Spleen (tissue), 11 donors: ENCODE measurements at regions not wholly inside any gene's neighbourhood (a gene's known extent, or its start where the extent isn't known, plus 50 kb on each side); places are given as distances from the start of the nearest gene placed in this dataset.

Experiments
- DNase-seq: peaks from one replicate; pipeline ENCODE4 v3.0.0-alpha.2; 2020
- H3K27ac ChIP-seq, 8 donors: fragments of 200-600 bp; sonication (generic) in 7 of 8; 1 replicate in 4 of 8; 2 replicates in 4 of 8; pipeline versions ENCODE4 v1.5.0 to v1.8.0; 2016 to 2021; ENCODE audit warnings: inconsistent platforms in 4 of 8, mild to moderate bottlenecking in 4 of 8, moderate library complexity in 1 of 8
- H3K27me3 ChIP-seq, 7 donors: fragments of 200-600 bp; sonication (generic) in 6 of 7; replicated peaks in 1 of 7; 1 replicate in 4 of 7; 2 replicates in 3 of 7; pipeline versions ENCODE4 v1.5.0 to v1.8.0; 2016 to 2021; ENCODE audit warnings: inconsistent platforms in 3 of 7, mild to moderate bottlenecking in 1 of 7
- H3K36me3 ChIP-seq, 6 donors: fragments of 200-600 bp; sonication (generic) in 5 of 6; 1 replicate in 4 of 6; 2 replicates in 2 of 6; pipeline versions ENCODE4 v1.5.0 to v1.8.0; 2016 to 2021; ENCODE audit warnings: inconsistent platforms in 2 of 6
- H3K4me1 ChIP-seq, 6 donors: fragments of 200-600 bp; sonication (generic) in 5 of 6; 1 replicate in 3 of 6; 2 replicates in 3 of 6; pipeline versions ENCODE4 v1.5.0 to v1.8.0; 2016 to 2021; ENCODE audit warnings: inconsistent platforms in 3 of 6
- H3K4me3 ChIP-seq, 8 donors: fragments of 200-600 bp; sonication (generic) in 7 of 8; 1 replicate in 4 of 8; 2 replicates in 4 of 8; pipeline versions ENCODE4 v1.5.0 to v1.8.0; 2016 to 2021; ENCODE audit warnings: inconsistent platforms in 4 of 8, mild to moderate bottlenecking in 4 of 8, moderate library complexity in 2 of 8
- H3K9me3 ChIP-seq, 8 donors: fragments of 200-600 bp; sonication (generic) in 7 of 8; 1 replicate in 4 of 8; 2 replicates in 4 of 8; pipeline versions ENCODE4 v1.5.0 to v1.8.0; 2016 to 2021; ENCODE audit warnings: inconsistent platforms in 4 of 8
- POLR2A ChIP-seq, 3 donors: fragments of 450-650 bp; IDR thresholded peaks; one replicate each; pipeline ENCODE4 v1.5.1; 2017; ENCODE audit warnings: antibody characterized with exemption in 3 of 3, mild to moderate bottlenecking in 1 of 3
- POLR2AphosphoS5 ChIP-seq, 3 donors: sonication (generic); formaldehyde crosslinking; IDR thresholded peaks; one replicate each; pipeline ENCODE4 v1.5.1; 2017; ENCODE audit warnings: antibody characterized with exemption in 3 of 3
- WGBS, 5 donors: extraction: QIAGEN DNeasy Blood & Tissue Kit in 3 of 5; methylation state at CpG; one replicate each; pipeline versions ENCODE4 v1.1.5 to v1.1.7; 2013 to 2018; 5-methylcytosine and 5-hydroxymethylcytosine counted together
- intact Hi-C: fragments of 100-400 bp; cut with DNase I; formaldehyde crosslinking; loops from one replicate; pipeline ENCODE4 v1.15.0; 2023; ENCODE audit warnings: low total_unique reads
- TF ChIP-seq, protein P1 (sequence below), 11 experiments: fragments of 200-600 bp in 7 of 11; fragments of 450-650 bp in 4 of 11; sonication (generic) in 4 of 11; IDR thresholded peaks in 8 of 11; conservative IDR thresholded peaks in 3 of 11; 1 replicate in 7 of 11; 2 replicates in 4 of 11; pipeline versions ENCODE4 v1.4.0 to v1.8.0; 2016 to 2021; ENCODE audit warnings: antibody characterized with exemption in 11 of 11, inconsistent platforms in 4 of 11, mild to moderate bottlenecking in 1 of 11
- donor health status: healthy with polysubstance abuse.
- donor health status: DM: no; HTN: no; CAD: no; lungs with moderate emphysema.
- donor health status: DM: no; HTN: no; CAD: no.
- donor health status: Bipolar disorder and iron deficiency.
- donor health status: healthy.
- donor health status: DM: no; HTN: no; CAD: no.
- donor health status: DM: yes; HTN: yes; CAD: no.

DNA sequence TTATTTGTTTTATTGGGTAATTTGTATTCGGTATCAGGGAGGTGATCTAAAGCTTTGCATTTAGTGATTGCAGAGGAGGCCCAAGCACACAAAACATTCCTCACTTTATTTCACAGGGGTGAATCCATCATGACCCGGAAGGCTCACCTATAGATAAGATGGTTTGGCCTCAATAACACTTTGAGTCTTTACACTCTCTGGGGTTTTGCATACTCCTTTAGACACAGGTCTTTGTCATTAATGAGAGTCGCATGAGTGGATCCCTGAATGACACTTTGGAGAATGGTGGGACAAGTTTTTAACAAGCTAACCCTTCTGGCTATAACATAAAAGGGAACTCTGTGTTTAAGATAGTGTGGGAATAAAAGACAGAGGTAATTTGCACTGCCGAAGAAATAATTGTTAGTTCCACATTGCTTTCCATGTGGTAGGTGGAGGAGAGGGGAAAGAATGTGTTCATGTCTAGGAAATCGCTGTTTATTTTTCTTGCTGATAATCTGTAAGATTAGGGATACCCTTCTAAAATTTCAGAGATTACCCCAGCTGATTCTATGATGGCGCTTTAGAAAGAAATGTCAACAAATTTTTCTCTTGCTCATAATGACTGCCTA is 455.8 kb downstream of the TFEC start:
- DNase-seq: no peak
- 78 to 86% (median 84%) methylated on average over 6 of the region's 6 CpGs for WGBS, 5 donors
- intact Hi-C loops: no loop called here
- Histone ChIP-seq H3K36me3 (no peaks in the 10 kb centered on the region), H3K9me3 (no peaks in the 10 kb centered on the region), H3K27ac (no peak overlapping the region), H3K4me3 (no peak overlapping the region), H3K4me1 (no peaks in the 10 kb centered on the region), H3K27me3 (no peaks in the 10 kb centered on the region)
- TF ChIP-seq POLR2AphosphoS5 (IDR thresholded peaks at IDR 0.05) (no peak), POLR2A (IDR thresholded peaks at IDR 0.05) (no peak)
- TF ChIP-seq, protein P1, sequence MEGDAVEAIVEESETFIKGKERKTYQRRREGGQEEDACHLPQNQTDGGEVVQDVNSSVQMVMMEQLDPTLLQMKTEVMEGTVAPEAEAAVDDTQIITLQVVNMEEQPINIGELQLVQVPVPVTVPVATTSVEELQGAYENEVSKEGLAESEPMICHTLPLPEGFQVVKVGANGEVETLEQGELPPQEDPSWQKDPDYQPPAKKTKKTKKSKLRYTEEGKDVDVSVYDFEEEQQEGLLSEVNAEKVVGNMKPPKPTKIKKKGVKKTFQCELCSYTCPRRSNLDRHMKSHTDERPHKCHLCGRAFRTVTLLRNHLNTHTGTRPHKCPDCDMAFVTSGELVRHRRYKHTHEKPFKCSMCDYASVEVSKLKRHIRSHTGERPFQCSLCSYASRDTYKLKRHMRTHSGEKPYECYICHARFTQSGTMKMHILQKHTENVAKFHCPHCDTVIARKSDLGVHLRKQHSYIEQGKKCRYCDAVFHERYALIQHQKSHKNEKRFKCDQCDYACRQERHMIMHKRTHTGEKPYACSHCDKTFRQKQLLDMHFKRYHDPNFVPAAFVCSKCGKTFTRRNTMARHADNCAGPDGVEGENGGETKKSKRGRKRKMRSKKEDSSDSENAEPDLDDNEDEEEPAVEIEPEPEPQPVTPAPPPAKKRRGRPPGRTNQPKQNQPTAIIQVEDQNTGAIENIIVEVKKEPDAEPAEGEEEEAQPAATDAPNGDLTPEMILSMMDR (IDR thresholded peaks at IDR 0.05 in 8 of 11, conservative IDR thresholded peaks at IDR 0.05 in 3 of 11): no peak

DNA sequence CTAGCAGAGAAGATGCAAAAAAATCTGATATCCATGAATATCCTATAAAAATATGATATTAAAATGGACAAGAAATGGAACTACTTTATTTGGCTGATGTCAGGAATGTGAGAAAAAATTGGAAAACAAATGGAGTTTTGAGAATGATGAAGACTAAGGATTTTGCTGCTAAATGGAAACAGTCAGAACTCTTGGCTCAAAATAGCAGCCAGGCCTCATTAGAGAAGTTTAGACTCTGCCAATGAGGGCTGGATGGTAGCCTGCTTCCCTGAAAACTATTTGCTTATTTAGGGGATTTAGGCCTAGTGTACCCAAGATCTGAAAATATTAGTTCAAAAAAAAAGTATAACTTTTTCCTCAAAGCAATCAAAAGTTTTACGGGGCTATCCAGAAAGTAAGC is 458.5 kb downstream of the TFEC start:
- no peak overlapping the region for H3K4me3 ChIP-seq
- no peaks in the 10 kb centered on the region for H3K4me1 ChIP-seq
- H3K9me3 ChIP-seq: no peaks in the 10 kb centered on the region
- WGBS, 5 donors: 86 to 100% (median 93%) methylated on average over 1 of the region's 1 CpG
- no peaks in the 10 kb centered on the region for H3K36me3 ChIP-seq
- no peak for DNase-seq
- H3K27me3 ChIP-seq: no peaks in the 10 kb centered on the region
- intact Hi-C loops: no loop called here
- no peak overlapping the region for H3K27ac ChIP-seq
- TF ChIP-seq, protein P1 (IDR thresholded peaks at IDR 0.05 in 8 of 11, conservative IDR thresholded peaks at IDR 0.05 in 3 of 11): no peak
- TF ChIP-seq POLR2AphosphoS5 (IDR thresholded peaks at IDR 0.05) (no peak), POLR2A (IDR thresholded peaks at IDR 0.05) (no peak)

DNA sequence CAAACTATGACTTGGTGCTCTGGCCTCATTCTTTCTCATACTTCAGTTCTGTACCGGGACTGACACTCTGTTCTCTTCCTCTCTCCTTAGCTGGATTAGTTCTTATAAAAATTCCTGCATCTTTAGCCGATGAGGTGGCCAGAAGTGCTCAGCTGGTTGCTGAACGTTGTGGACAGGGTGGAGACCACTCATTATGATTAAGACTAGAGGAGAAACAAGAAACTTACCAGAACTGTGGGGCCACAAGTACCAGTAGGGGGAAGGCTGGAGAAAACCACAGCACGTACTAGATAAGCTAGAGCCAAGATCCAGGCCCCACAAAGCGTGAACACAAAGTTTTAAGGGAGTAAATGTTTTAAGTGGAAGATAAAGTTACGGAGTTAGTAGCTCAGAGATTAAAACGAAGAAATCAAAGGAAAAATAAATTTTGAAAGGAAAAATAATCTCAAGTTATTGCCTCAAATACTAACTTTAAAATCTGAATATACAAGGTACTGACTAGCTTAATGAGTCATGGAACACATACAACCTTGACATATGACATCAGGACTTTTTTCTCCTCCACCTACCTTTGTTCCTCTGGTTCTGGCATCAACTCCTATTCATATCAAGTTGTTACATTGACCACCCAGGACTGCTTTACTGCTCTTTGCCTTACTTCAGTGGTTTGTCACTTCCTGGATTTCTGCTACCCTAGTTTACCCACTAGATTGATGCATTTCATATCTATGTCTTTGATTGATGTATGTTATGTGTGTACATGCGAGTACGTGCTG is 469.0 kb downstream of the TFEC start:
- peaks cover 0 to 6% (median 0%) of the 10 kb centered on the region in 8 donors for H3K9me3 ChIP-seq
- no peaks in the 10 kb centered on the region for H3K36me3 ChIP-seq
- no peaks in the 10 kb centered on the region for H3K4me1 ChIP-seq
- no peaks in the 10 kb centered on the region for H3K27me3 ChIP-seq
- intact Hi-C loops: no loop called here
- H3K4me3 ChIP-seq: no peak overlapping the region
- no peak for DNase-seq
- TF ChIP-seq POLR2A (IDR thresholded peaks at IDR 0.05): no peak
- TF ChIP-seq, protein P1 (IDR thresholded peaks at IDR 0.05 in 8 of 11, conservative IDR thresholded peaks at IDR 0.05 in 3 of 11): no peak
- TF ChIP-seq POLR2AphosphoS5 (IDR thresholded peaks at IDR 0.05): no peak
- H3K27ac ChIP-seq: no peak overlapping the region
- WGBS, 5 donors: 79 to 86% (median 82%) methylated on average over 9 of the region's 9 CpGs

- WGBS, 5 donors: 62 to 82% (median 68%) methylated on average over 1 of the region's 1 CpG
- no peaks in the 10 kb centered on the region for H3K4me1 ChIP-seq
- intact Hi-C loops: no loop called here
- H3K27me3 ChIP-seq: no peaks in the 10 kb centered on the region
- H3K36me3 ChIP-seq: no peaks in the 10 kb centered on the region
- TF ChIP-seq POLR2A (IDR thresholded peaks at IDR 0.05) (no peak), POLR2AphosphoS5 (IDR thresholded peaks at IDR 0.05) (no peak)
- TF ChIP-seq, protein P1 (IDR thresholded peaks at IDR 0.05 in 8 of 11, conservative IDR thresholded peaks at IDR 0.05 in 3 of 11): no peak
- DNase-seq: no peak
- no peak overlapping the region for H3K27ac ChIP-seq
- no peak overlapping the region for H3K4me3 ChIP-seq
- H3K9me3 ChIP-seq: peaks cover 0 to 6% (median 0%) of the 10 kb centered on the region in 8 donors
Measured at GRCh38 chr7:115559877-115560276, 470.7 kb downstream of the TFEC start.
